Activated CD4-positive, alpha-beta T cell treated with anti-CD3 and anti-CD28 coated beads, Interleukin-2, amount 10 ng/mL, durations not matched to agents 24 days and 14 days (primary cell): ENCODE measurements at regions not wholly inside any gene's neighbourhood (a gene's known extent, or its start where the extent isn't known, plus 50 kb on each side); places are given as distances from the start of the nearest gene placed in this dataset.
"Not testable (repeated sequence)": the region's sequence is repeated elsewhere in the genome, so short reads cannot be mapped to it uniquely, and the experiment has no call there.

Experiments used
- DNase-seq: peaks from one replicate; pipeline ENCODE4 v3.0.0; 2022
- H3K27ac Mint-ChIP-seq: one replicate; pipeline ENCODE4 v1.8.0; 2022; ENCODE audit warnings: mild to moderate bottlenecking, mixed read lengths
- H3K27me3 Mint-ChIP-seq: one replicate; pipeline ENCODE4 v1.8.0; 2022; ENCODE audit warnings: mixed read lengths
- H3K36me3 Mint-ChIP-seq: one replicate; pipeline ENCODE4 v1.8.0; 2022; ENCODE audit warnings: low read depth, mild to moderate bottlenecking, mixed read lengths
- H3K4me1 Mint-ChIP-seq: one replicate; pipeline ENCODE4 v1.8.0; 2021; ENCODE audit warnings: mixed read lengths
- H3K4me3 Mint-ChIP-seq: one replicate; pipeline ENCODE4 v1.8.0; 2022; ENCODE audit warnings: mild to moderate bottlenecking, moderate library complexity, mixed read lengths
- H3K9me3 Mint-ChIP-seq: one replicate; pipeline ENCODE4 v1.8.0; 2021; ENCODE audit warnings: mixed read lengths
- intact Hi-C: fragments of 100-400 bp; cut with micrococcal nuclease; formaldehyde crosslinking; loops from one replicate; pipeline ENCODE4 v1.15.1; 2023

- H3K4me1 Mint-ChIP-seq, DNase-seq, H3K9me3 Mint-ChIP-seq, H3K27ac Mint-ChIP-seq, H3K4me3 Mint-ChIP-seq, H3K27me3 Mint-ChIP-seq, H3K36me3 Mint-ChIP-seq, intact Hi-C loops: not testable (repeated sequence)
Observed at GRCh38 chr14:105644457-105644856, 118.1 kb downstream of the TMEM121 start.

DNA sequence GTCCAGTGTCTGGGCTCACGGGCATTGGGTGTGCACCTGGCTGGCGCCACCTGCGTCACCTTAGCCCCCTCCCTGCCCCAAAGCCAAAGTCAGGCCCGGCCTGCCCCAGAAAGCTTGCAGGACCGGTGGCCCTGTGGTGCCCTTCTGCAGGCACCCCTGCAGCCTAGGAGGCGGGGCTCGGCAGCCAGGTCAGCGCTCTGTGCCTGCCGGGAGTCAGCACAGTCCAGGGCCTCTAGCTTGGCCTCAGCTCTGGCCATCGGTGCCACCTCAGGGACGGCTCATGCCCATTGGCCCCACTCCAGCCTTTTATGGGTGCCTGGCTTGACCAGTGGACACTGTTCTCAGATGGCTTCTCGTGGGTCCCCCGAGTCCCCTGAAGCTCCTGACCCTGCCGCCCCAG is 118.5 kb downstream of the TMEM121 start:
- DNase-seq, H3K27me3 Mint-ChIP-seq, intact Hi-C loops, H3K27ac Mint-ChIP-seq, H3K9me3 Mint-ChIP-seq, H3K4me1 Mint-ChIP-seq, H3K4me3 Mint-ChIP-seq, H3K36me3 Mint-ChIP-seq: not testable (repeated sequence)

- H3K9me3 Mint-ChIP-seq, H3K27me3 Mint-ChIP-seq, H3K4me3 Mint-ChIP-seq, intact Hi-C loops, H3K36me3 Mint-ChIP-seq, DNase-seq, H3K4me1 Mint-ChIP-seq, H3K27ac Mint-ChIP-seq: not testable (repeated sequence)
Observed at GRCh38 chr14:105645389-105645788, 119.0 kb downstream of the TMEM121 start.

GRCh38 chr14:105646175-105646574 is 119.8 kb downstream of the TMEM121 start:
- H3K36me3 Mint-ChIP-seq: no peaks in the 10 kb centered on the region
- DNase-seq: no peak
- H3K4me1 Mint-ChIP-seq: no peaks in the 10 kb centered on the region
- no peak overlapping the region for H3K4me3 Mint-ChIP-seq
- H3K27ac Mint-ChIP-seq: no peak overlapping the region
- peaks cover 4% of the 10 kb centered on the region for H3K9me3 Mint-ChIP-seq
- H3K27me3 Mint-ChIP-seq: no peaks in the 10 kb centered on the region
- intact Hi-C loops: no loop called here

DNA sequence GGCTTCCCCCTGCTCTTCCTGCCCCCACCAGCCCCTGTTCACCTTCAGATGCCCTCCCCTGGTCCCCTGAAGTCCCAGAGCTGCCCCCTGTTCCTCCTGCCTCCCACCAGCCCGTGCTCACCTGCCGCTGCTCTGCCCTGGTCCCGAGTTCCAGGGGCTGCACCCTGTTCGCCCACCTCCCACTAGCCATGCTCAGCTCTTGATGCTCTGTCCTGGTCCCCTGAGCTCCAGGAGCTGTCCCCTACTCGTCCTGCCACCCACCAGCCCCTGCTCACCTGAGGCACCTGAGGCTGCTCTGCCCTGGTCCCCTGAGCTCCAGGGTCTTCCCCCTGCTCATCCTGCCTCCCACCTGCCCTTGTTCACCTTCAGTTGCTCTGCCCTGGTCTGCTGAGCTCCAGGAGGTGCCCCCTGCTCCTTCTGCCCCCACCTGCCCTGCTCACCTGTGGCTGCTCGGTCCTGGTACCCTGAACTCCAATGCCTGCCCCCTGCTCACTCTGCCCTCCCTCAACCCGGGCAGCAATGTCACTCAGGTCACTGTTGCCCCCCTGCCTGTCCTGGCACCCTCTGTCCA is 120.4 kb downstream of the TMEM121 start:
- H3K27me3 Mint-ChIP-seq, H3K9me3 Mint-ChIP-seq, H3K4me1 Mint-ChIP-seq, intact Hi-C loops, H3K4me3 Mint-ChIP-seq, H3K36me3 Mint-ChIP-seq, DNase-seq, H3K27ac Mint-ChIP-seq: not testable (repeated sequence)

- H3K4me1 Mint-ChIP-seq, intact Hi-C loops, DNase-seq, H3K27me3 Mint-ChIP-seq, H3K9me3 Mint-ChIP-seq, H3K27ac Mint-ChIP-seq, H3K36me3 Mint-ChIP-seq, H3K4me3 Mint-ChIP-seq: not testable (repeated sequence)
Observed at GRCh38 chr14:105647426-105647783, 121.0 kb downstream of the TMEM121 start.

- Mint-ChIP-seq H3K4me1 (no peaks in the 10 kb centered on the region), H3K27me3 (no peaks in the 10 kb centered on the region), H3K27ac (no peak overlapping the region), H3K9me3 (peaks cover 4% of the 10 kb centered on the region), H3K36me3 (no peaks in the 10 kb centered on the region), H3K4me3 (no peak overlapping the region)
- no peak for DNase-seq
- intact Hi-C loops: no loop called here
Observed at GRCh38 chr14:105647784-105648608, 121.6 kb downstream of the TMEM121 start.

- intact Hi-C loops, H3K4me3 Mint-ChIP-seq, H3K27me3 Mint-ChIP-seq, H3K4me1 Mint-ChIP-seq, H3K27ac Mint-ChIP-seq, H3K36me3 Mint-ChIP-seq, H3K9me3 Mint-ChIP-seq, DNase-seq: not testable (repeated sequence)
Observed at GRCh38 chr14:105648609-105649535, 122.5 kb downstream of the TMEM121 start.

DNA sequence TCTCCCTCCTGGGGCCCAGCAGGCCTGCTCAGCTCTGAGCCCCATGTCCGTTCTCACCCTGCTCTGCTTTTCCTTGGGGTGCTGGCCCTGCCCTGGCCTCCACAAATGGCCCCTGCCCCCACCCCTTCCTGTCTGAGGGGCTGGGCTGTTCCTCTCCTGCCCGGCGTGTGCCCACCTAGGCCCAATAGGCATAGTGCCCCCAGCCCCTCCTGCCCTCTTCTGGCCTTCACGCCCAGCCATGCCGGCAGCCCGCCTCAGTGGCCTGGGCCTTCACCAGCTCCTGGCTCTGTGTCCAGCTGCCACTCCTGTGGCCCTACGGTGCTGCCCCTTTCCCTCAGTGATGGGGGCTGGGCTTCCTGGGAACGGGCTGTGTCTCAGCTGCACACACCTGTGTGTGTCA is 125.9 kb downstream of the TMEM121 start:
- intact Hi-C loops, H3K9me3 Mint-ChIP-seq, H3K4me3 Mint-ChIP-seq, DNase-seq, H3K27me3 Mint-ChIP-seq, H3K36me3 Mint-ChIP-seq, H3K4me1 Mint-ChIP-seq, H3K27ac Mint-ChIP-seq: not testable (repeated sequence)

DNA sequence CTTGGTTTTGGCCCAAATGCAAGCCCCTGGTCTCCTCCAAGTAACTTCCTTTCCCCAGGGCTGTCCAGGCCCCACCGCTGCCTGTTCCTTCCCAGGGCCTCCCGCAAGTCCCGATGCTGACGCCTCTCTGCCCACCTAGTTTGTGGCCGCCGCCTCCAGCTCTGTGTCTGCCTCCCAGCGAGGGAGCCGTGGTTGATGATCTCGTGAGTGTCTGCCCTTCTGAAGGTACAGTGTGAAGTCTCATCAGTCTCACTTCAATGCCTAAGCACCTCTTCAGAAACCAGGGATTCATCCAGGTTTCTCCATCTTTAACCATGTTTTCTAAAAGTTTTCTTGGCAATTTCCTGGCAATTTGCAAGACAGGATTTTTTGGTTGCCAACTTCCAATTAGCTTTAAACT is 127.5 kb downstream of the TMEM121 start:
- H3K27ac Mint-ChIP-seq, H3K4me3 Mint-ChIP-seq, H3K9me3 Mint-ChIP-seq, H3K36me3 Mint-ChIP-seq, intact Hi-C loops, H3K27me3 Mint-ChIP-seq, H3K4me1 Mint-ChIP-seq, DNase-seq: not testable (repeated sequence)

- H3K4me1 Mint-ChIP-seq, DNase-seq, intact Hi-C loops, H3K4me3 Mint-ChIP-seq, H3K27ac Mint-ChIP-seq, H3K27me3 Mint-ChIP-seq, H3K36me3 Mint-ChIP-seq: not testable (repeated sequence)
- H3K9me3 Mint-ChIP-seq: peaks cover 14% of the 10 kb centered on the region
Observed at GRCh38 chr14:105659255-105659654, 132.9 kb downstream of the TMEM121 start.

DNA sequence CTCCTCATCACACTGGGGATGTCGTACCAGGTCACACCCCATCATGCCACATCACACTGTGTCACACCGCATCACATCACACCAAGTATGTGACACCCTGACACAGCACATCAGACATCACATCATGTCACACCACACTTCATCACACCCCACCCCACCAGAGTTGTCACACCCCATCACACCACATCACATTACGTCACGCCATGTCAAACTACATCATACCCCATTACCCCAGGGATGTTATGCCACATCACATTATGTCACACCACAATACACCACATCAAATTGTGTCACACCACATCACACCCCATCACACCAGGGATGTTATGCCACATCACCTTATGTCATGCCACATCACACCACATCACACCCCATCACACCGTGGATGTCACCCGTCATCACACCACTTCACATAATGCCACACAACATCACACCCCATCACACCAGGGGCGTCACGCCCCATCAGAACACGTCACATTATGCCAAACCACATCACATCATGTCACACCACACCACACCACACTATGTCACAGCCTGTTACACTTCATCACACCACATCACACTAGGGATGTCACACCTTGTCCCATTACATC is 133.6 kb downstream of the TMEM121 start:
- Mint-ChIP-seq H3K27me3 (peaks cover 7% of the 10 kb centered on the region), H3K4me1 (no peaks in the 10 kb centered on the region)
- no peak for DNase-seq

GRCh38 chr14:105660816-105661531 is 134.6 kb downstream of the TMEM121 start:
- H3K36me3 Mint-ChIP-seq: no peaks in the 10 kb centered on the region
- H3K27ac Mint-ChIP-seq: no peak overlapping the region
- DNase-seq: no peak
- H3K9me3 Mint-ChIP-seq: peaks cover 14% of the 10 kb centered on the region
- peaks cover 7% of the 10 kb centered on the region for H3K27me3 Mint-ChIP-seq
- H3K4me1 Mint-ChIP-seq: no peaks in the 10 kb centered on the region
- no peak overlapping the region for H3K4me3 Mint-ChIP-seq
- intact Hi-C loops: no loop called here

More for the DNA sequence above, 133.6 kb downstream of the TMEM121 start:
- H3K27ac Mint-ChIP-seq: no peak overlapping the region
- no peaks in the 10 kb centered on the region for H3K36me3 Mint-ChIP-seq
- no peak overlapping the region for H3K4me3 Mint-ChIP-seq
- intact Hi-C loops: no loop called here
- H3K9me3 Mint-ChIP-seq: peaks cover 14% of the 10 kb centered on the region
